ENCODE measurements at regions not wholly inside any gene's neighbourhood (a gene's known extent, or its start where the extent isn't known, plus 50 kb on each side); places are given as distances from the start of the nearest gene placed in this dataset.

GRCh38 chr14:30387871-30388270 is 171.1 kb upstream of the G2E3 start:
- POLR2A ChIA-PET (ENCODE audit: low non-redundant PET): no interaction called here
- Histone ChIP-seq H3K27ac (ENCODE audit: low read depth, low read length, poor library complexity, severe bottlenecking) (no peak overlapping the region), H3K27me3 (replicated peaks; ENCODE audit: insufficient read depth, low read depth, low read length, poor library complexity) (peaks cover 53% of the 10 kb centered on the region), H3K4me3 (ENCODE audit: low read depth, low read length, poor library complexity, severe bottlenecking) (no peak overlapping the region), H3K4me1 (ENCODE audit: insufficient read depth, low read length, poor library complexity, severe bottlenecking) (no peaks in the 10 kb centered on the region), H3K9me3 (ENCODE audit: low read depth, low read length, poor library complexity, severe bottlenecking) (no peaks in the 10 kb centered on the region), H3K36me3 (ENCODE audit: insufficient read depth, low read length, poor library complexity, severe bottlenecking) (no peaks in the 10 kb centered on the region)
- intact Hi-C loops (cut with micrococcal nuclease; ENCODE audit: unreplicated experiment): no loop called here
- no TSS peak for BruUV-seq (replicated peaks)
- CTCF ChIA-PET: no interaction called here
- no peak for DNase-seq (ENCODE audit: low spot score)
- TF ChIP-seq EZH2 (IDR thresholded peaks at IDR 0.05; ENCODE audit: borderline replicate concordance, low read depth, low read length, poor library complexity, severe bottlenecking) (no peak), CTCF (conservative IDR thresholded peaks at IDR 0.05; ENCODE audit: low read depth, low read length) (no peak)

- no TSS peak for BruUV-seq (replicated peaks)
- DNase-seq (ENCODE audit: low spot score): peak; percentile 9
- CTCF ChIA-PET: no interaction called here
Observed at GRCh38 chr14:30389134-30389876, 169.7 kb upstream of the G2E3 start.

GRCh38 chr14:30389877-30390385 is 169.0 kb upstream of the G2E3 start:
- H3K4me3 ChIP-seq (ENCODE audit: low read depth, low read length, poor library complexity, severe bottlenecking): no peak overlapping the region
- no peaks in the 10 kb centered on the region for H3K4me1 ChIP-seq (ENCODE audit: insufficient read depth, low read length, poor library complexity, severe bottlenecking)
- intact Hi-C loops (cut with micrococcal nuclease; ENCODE audit: unreplicated experiment): no loop called here
- no peaks in the 10 kb centered on the region for H3K36me3 ChIP-seq (ENCODE audit: insufficient read depth, low read length, poor library complexity, severe bottlenecking)
- H3K27me3 ChIP-seq (replicated peaks; ENCODE audit: insufficient read depth, low read depth, low read length, poor library complexity): peaks cover 45% of the 10 kb centered on the region
- TF ChIP-seq CTCF (conservative IDR thresholded peaks at IDR 0.05; ENCODE audit: low read depth, low read length): no peak
- no peak for TF ChIP-seq EZH2 (IDR thresholded peaks at IDR 0.05; ENCODE audit: borderline replicate concordance, low read depth, low read length, poor library complexity, severe bottlenecking)
- ChIA-PET POLR2A (ENCODE audit: low non-redundant PET) (no interaction called here), CTCF (no interaction called here)
- no peak for DNase-seq (ENCODE audit: low spot score)
- no peaks in the 10 kb centered on the region for H3K9me3 ChIP-seq (ENCODE audit: low read depth, low read length, poor library complexity, severe bottlenecking)
- no TSS peak for BruUV-seq (replicated peaks)
- H3K27ac ChIP-seq (ENCODE audit: low read depth, low read length, poor library complexity, severe bottlenecking): no peak overlapping the region

More at GRCh38 chr14:30389134-30389876, 169.7 kb upstream of the G2E3 start:
- Histone ChIP-seq H3K4me1 (ENCODE audit: insufficient read depth, low read length, poor library complexity, severe bottlenecking) (no peaks in the 10 kb centered on the region), H3K27ac (ENCODE audit: low read depth, low read length, poor library complexity, severe bottlenecking) (no peak overlapping the region), H3K9me3 (ENCODE audit: low read depth, low read length, poor library complexity, severe bottlenecking) (no peaks in the 10 kb centered on the region), H3K27me3 (replicated peaks; ENCODE audit: insufficient read depth, low read depth, low read length, poor library complexity) (peaks cover 49% of the 10 kb centered on the region), H3K4me3 (ENCODE audit: low read depth, low read length, poor library complexity, severe bottlenecking) (no peak overlapping the region), H3K36me3 (ENCODE audit: insufficient read depth, low read length, poor library complexity, severe bottlenecking) (no peaks in the 10 kb centered on the region)
- TF ChIP-seq EZH2 (IDR thresholded peaks at IDR 0.05; ENCODE audit: borderline replicate concordance, low read depth, low read length, poor library complexity, severe bottlenecking) (no peak), CTCF (conservative IDR thresholded peaks at IDR 0.05; ENCODE audit: low read depth, low read length) (no peak)
- POLR2A ChIA-PET (ENCODE audit: low non-redundant PET): no interaction called here
- intact Hi-C loops (cut with micrococcal nuclease; ENCODE audit: unreplicated experiment): no loop called here
